ENCODE measurements at regions not wholly inside any gene's neighbourhood (a gene's known extent, or its start where the extent isn't known, plus 50 kb on each side); places are given as distances from the start of the nearest gene placed in this dataset.

GRCh38 chr20:36090223-36090622, 64.3 kb upstream of the EPB41L1 start:
- TF ChIP-seq POLR2AphosphoS5 (IDR thresholded peaks at IDR 0.05): no peak
- no peak for TF ChIP-seq CTCF (IDR thresholded peaks at IDR 0.05)

Data from prostate gland (tissue), 2 donors.